Uterus (tissue), 2 donors: ENCODE measurements at regions not wholly inside any gene's neighbourhood (a gene's known extent, or its start where the extent isn't known, plus 50 kb on each side); places are given as distances from the start of the nearest gene placed in this dataset.

Experiments
- POLR2A ChIP-seq, 2 donors: fragments of 450-650 bp; IDR thresholded peaks; one replicate each; pipeline ENCODE4 v1.6.1; 2016; ENCODE audit warnings: antibody characterized with exemption in 2 of 2, mild to moderate bottlenecking in 1 of 2, moderate library complexity in 1 of 2
- TF ChIP-seq, protein P1 (sequence below), 4 experiments: fragments of 200-600 bp in 2 of 4; fragments of 450-650 bp in 2 of 4; sonication (generic) in 2 of 4; IDR thresholded peaks; one replicate each; pipeline ENCODE4 v1.5.1; 2016 to 2019; ENCODE audit warnings: antibody characterized with exemption in 4 of 4, mild to moderate bottlenecking in 2 of 4, moderate library complexity in 1 of 4

DNA sequence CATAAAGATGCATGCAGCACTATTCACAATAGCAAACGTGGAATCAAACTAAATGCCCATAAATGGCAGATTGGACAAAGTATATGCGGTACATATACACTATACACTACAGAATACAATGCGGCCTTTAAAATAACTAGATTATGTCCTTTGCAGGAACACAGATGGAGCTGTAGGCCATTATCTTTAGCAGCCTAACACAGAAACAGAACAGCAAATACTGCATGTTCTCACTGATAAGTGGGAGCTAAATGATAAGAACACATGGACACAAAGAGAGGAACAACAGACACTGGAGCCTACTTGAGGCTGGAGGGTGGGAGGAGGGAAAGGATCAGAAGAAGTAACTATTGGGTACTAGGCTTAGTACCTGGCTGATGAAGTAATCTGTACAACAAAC, 758.2 kb downstream of the TLE1 start:
- TF ChIP-seq, protein P1, sequence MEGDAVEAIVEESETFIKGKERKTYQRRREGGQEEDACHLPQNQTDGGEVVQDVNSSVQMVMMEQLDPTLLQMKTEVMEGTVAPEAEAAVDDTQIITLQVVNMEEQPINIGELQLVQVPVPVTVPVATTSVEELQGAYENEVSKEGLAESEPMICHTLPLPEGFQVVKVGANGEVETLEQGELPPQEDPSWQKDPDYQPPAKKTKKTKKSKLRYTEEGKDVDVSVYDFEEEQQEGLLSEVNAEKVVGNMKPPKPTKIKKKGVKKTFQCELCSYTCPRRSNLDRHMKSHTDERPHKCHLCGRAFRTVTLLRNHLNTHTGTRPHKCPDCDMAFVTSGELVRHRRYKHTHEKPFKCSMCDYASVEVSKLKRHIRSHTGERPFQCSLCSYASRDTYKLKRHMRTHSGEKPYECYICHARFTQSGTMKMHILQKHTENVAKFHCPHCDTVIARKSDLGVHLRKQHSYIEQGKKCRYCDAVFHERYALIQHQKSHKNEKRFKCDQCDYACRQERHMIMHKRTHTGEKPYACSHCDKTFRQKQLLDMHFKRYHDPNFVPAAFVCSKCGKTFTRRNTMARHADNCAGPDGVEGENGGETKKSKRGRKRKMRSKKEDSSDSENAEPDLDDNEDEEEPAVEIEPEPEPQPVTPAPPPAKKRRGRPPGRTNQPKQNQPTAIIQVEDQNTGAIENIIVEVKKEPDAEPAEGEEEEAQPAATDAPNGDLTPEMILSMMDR (IDR thresholded peaks at IDR 0.05), result no peak
- no peak for TF ChIP-seq POLR2A (IDR thresholded peaks at IDR 0.05)
